Endothelial cell of umbilical vein (primary cell): ENCODE measurements at regions not wholly inside any gene's neighbourhood (a gene's known extent, or its start where the extent isn't known, plus 50 kb on each side); places are given as distances from the start of the nearest gene placed in this dataset.

ENCODE experiments used
- BruUV-seq: library from RNA; stranded (reverse); fragments of 400-500 nt; replicated peaks from 2 replicates; lab custom pipeline; 2021; lab: Mats Ljungman, UMichigan
- CTCF ChIA-PET: fragments of 300-600, 350-600 bp; sonication (Branson Sonifier 250); formaldehyde crosslinking; loops from one replicate; lab custom pipeline; 2021; ENCODE audit warnings: antibody characterized with exemption, inconsistent platforms; lab: Charles Lee
- POLR2A ChIA-PET: fragments of 300-600, 350-600 bp; sonication (Branson Sonifier 250); formaldehyde crosslinking; loops from one replicate; lab custom pipeline; 2021; ENCODE audit warnings: antibody characterized with exemption, inconsistent platforms; lab: Charles Lee
- DNase-seq: peaks from one replicate; pipeline ENCODE4 v3.0.0-alpha.2; 2011; ENCODE audit warnings: low read depth, low spot score
- FAIRE-seq: peaks from 2 replicates; lab custom pipeline; 2011; peaks lifted over from hg19 to GRCh38; lab: Jason Lieb, UNC
- H2AFZ ChIP-seq: 2 replicates; pipeline ENCODE4 v1.6.0; 2012; ENCODE audit warnings: low read depth, low read length, control low read depth, inconsistent platforms
- H3K27ac ChIP-seq: 2 replicates; pipeline ENCODE4 v1.5.1; 2011; ENCODE audit warnings: low read depth, mild to moderate bottlenecking, control low read depth, low read length, moderate library complexity; ENCODE audit not compliant: insufficient read depth
- H3K27me3 ChIP-seq, 2 experiments: 2 replicates each; pipeline versions ENCODE4 v1.6.0 to v1.6.1; 2011; ENCODE audit warnings: low read length in 2 of 2, mixed read lengths in 1 of 2; ENCODE audit not compliant: control insufficient read depth in 2 of 2, insufficient read depth in 2 of 2
- H3K36me3 ChIP-seq, 2 experiments: 2 replicates in 1 of 2; 3 replicates in 1 of 2; pipeline ENCODE4 v1.5.1; 2011; ENCODE audit warnings: low read length in 2 of 2, mild to moderate bottlenecking in 1 of 2, moderate library complexity in 1 of 2; ENCODE audit not compliant: control insufficient read depth in 2 of 2, insufficient read depth in 2 of 2; ENCODE audit errors: extremely low read depth in 1 of 2
- H3K4me1 ChIP-seq: 3 replicates; pipeline ENCODE4 v1.5.1; 2011; ENCODE audit warnings: mild to moderate bottlenecking, low read length; ENCODE audit not compliant: control insufficient read depth, insufficient read depth; ENCODE audit errors: extremely low read depth
- H3K4me2 ChIP-seq: 2 replicates; pipeline ENCODE4 v1.6.1; 2011; ENCODE audit warnings: low read length, control low read depth, mixed read lengths; ENCODE audit not compliant: insufficient read depth
- H3K4me3 ChIP-seq, 3 experiments: fragments of 200-600 bp in 1 of 3; sonication (generic), shearing (Covaris generic) in 1 of 3; replicated peaks in 1 of 3; 2 replicates each; pipeline ENCODE4 v1.5.1; 2011 to 2016; ENCODE audit warnings: control low read depth in 3 of 3, low read length in 3 of 3, mild to moderate bottlenecking in 2 of 3, inconsistent platforms in 1 of 3, low read depth in 1 of 3, moderate library complexity in 1 of 3; ENCODE audit not compliant: insufficient read depth in 1 of 3
- H3K79me2 ChIP-seq: 2 replicates; pipeline ENCODE4 v1.6.0; 2012; ENCODE audit warnings: low read length, inconsistent platforms; ENCODE audit not compliant: control insufficient read depth, insufficient read depth
- H3K9ac ChIP-seq: replicated peaks from 2 replicates; pipeline ENCODE3; 2011; ENCODE audit warnings: low read length, control low read depth; ENCODE audit not compliant: insufficient read depth; ENCODE audit errors: extremely low read depth
- H3K9me1 ChIP-seq: replicated peaks from 3 replicates; pipeline ENCODE4 v1.6.0; 2011; ENCODE audit warnings: mild to moderate bottlenecking, low read length; ENCODE audit not compliant: control insufficient read depth, insufficient read depth; ENCODE audit errors: extremely low read depth
- H3K9me3 ChIP-seq: replicated peaks from 2 replicates; pipeline ENCODE4 v1.5.1; 2012; ENCODE audit warnings: low read length, inconsistent platforms; ENCODE audit not compliant: control insufficient read depth, insufficient read depth
- H4K20me1 ChIP-seq: replicated peaks from 2 replicates; pipeline ENCODE3; 2011; ENCODE audit warnings: mild to moderate bottlenecking, low read length; ENCODE audit not compliant: control insufficient read depth, insufficient read depth; ENCODE audit errors: extremely low read depth
- EZH2 ChIP-seq: IDR thresholded peaks from 2 replicates; pipeline ENCODE4 v1.6.1; 2012; ENCODE audit warnings: borderline replicate concordance, low read depth, mild to moderate bottlenecking, moderate library complexity, low read length, inconsistent platforms; ENCODE audit not compliant: severe bottlenecking
- FOS ChIP-seq: IDR thresholded peaks from 2 replicates; pipeline ENCODE4 v1.6.1; 2011; ENCODE audit warnings: mild to moderate bottlenecking, low read length, moderate library complexity, borderline replicate concordance; ENCODE audit not compliant: insufficient read depth
- GATA2 ChIP-seq: IDR thresholded peaks from 2 replicates; pipeline ENCODE4 v1.7.0; 2011; ENCODE audit warnings: low read depth, mild to moderate bottlenecking, moderate library complexity, mixed read lengths, low read length; ENCODE audit not compliant: insufficient read length, insufficient read depth
- JUN ChIP-seq: IDR thresholded peaks from 2 replicates; pipeline ENCODE4 v1.6.1; 2011; ENCODE audit warnings: borderline replicate concordance, low read depth; ENCODE audit not compliant: insufficient read length, insufficient read depth
- MYC ChIP-seq: IDR thresholded peaks from one replicate; pipeline ENCODE4 v1.6.1; 2011; ENCODE audit warnings: mild to moderate bottlenecking, low read depth, low read length
- POLR2A ChIP-seq: IDR thresholded peaks from 2 replicates; pipeline ENCODE4 v1.6.1; 2012; ENCODE audit warnings: low read depth, mild to moderate bottlenecking, control low read depth, low read length
- dilution Hi-C: fragments of 300-500 bp; cut with MboI; formaldehyde crosslinking; loops from one replicate; pipeline ENCODE4 v1.15.0; 2019; ENCODE audit warnings: low sequenced_read_pairs; ENCODE audit not compliant: extremely low pct_ligation_motif_present
- intact Hi-C: fragments of 100-400 bp; cut with micrococcal nuclease; formaldehyde crosslinking; loops from one replicate; pipeline ENCODE4 v1.10.0; 2022
- TF ChIP-seq, protein P1 (sequence below), 2 donors: IDR thresholded peaks; 1 replicate in 1 of 2; 2 replicates in 1 of 2; pipeline ENCODE4 v1.5.1; 2011; ENCODE audit warnings: low read length in 2 of 2, mild to moderate bottlenecking in 2 of 2, moderate library complexity in 2 of 2, control low read depth in 1 of 2, inconsistent platforms in 1 of 2, low read depth in 1 of 2; ENCODE audit not compliant: insufficient read depth in 1 of 2; ENCODE audit errors: extremely low read depth in 1 of 2

DNA sequence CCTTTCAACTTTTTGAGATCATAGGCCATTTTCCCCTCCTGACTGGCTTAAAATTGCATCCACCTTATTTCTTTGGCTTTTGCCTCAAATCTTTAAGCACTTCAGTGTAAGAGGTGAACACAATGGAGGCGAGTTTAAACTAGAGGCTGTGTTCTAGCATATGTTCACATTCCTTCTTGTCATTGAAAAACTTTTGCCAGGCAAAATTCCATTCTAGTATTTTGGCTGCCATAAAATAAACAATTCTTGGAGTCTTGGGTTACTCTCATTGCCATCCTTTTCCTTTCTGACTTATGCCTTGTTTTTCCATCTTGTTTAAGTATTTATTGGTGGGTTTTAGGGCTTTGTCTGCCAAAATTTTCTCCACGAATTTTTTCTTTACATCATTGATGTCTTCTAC is 137.3 kb upstream of the ANXA10 start:
- H3K79me2 ChIP-seq, result no peaks in the 10 kb centered on the region
- H3K4me1 ChIP-seq, result no peaks in the 10 kb centered on the region
- H3K4me2 ChIP-seq, result no peak overlapping the region
- intact Hi-C loops, result no loop called here
- FAIRE-seq (no peak), DNase-seq (no peak)
- dilution Hi-C loops, result no loop called here
- TF ChIP-seq GATA2, result no peak
- no peak for TF ChIP-seq POLR2A
- TF ChIP-seq, protein P1, sequence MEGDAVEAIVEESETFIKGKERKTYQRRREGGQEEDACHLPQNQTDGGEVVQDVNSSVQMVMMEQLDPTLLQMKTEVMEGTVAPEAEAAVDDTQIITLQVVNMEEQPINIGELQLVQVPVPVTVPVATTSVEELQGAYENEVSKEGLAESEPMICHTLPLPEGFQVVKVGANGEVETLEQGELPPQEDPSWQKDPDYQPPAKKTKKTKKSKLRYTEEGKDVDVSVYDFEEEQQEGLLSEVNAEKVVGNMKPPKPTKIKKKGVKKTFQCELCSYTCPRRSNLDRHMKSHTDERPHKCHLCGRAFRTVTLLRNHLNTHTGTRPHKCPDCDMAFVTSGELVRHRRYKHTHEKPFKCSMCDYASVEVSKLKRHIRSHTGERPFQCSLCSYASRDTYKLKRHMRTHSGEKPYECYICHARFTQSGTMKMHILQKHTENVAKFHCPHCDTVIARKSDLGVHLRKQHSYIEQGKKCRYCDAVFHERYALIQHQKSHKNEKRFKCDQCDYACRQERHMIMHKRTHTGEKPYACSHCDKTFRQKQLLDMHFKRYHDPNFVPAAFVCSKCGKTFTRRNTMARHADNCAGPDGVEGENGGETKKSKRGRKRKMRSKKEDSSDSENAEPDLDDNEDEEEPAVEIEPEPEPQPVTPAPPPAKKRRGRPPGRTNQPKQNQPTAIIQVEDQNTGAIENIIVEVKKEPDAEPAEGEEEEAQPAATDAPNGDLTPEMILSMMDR (IDR thresholded peaks at IDR 0.05; ENCODE audit: extremely low read depth in 1 of 2, insufficient read depth in 1 of 2, low read depth in 1 of 2, low read length in 2 of 2), result no peak
- TF ChIP-seq EZH2, result no peak
- no peak for TF ChIP-seq FOS
- no peak for TF ChIP-seq MYC
- BruUV-seq, result no TSS peak
- no peaks in the 10 kb centered on the region for H3K27me3 ChIP-seq
- H2AFZ ChIP-seq, result no peak overlapping the region
- no peak overlapping the region for H3K4me3 ChIP-seq
- H3K9me3 ChIP-seq, result no peaks in the 10 kb centered on the region
- no peak overlapping the region for H3K9ac ChIP-seq
- H3K9me1 ChIP-seq, result no peaks in the 10 kb centered on the region
- ChIA-PET POLR2A (no interaction called here), CTCF (interaction anchor here (0.7 kb wide), 1 partner anchor 18 kb away, joined by 3 read pairs; no protein-coding TSS in a partner anchor)
- no peaks in the 10 kb centered on the region for H4K20me1 ChIP-seq
- no peak overlapping the region for H3K27ac ChIP-seq
- no peaks in the 10 kb centered on the region for H3K36me3 ChIP-seq

DNA sequence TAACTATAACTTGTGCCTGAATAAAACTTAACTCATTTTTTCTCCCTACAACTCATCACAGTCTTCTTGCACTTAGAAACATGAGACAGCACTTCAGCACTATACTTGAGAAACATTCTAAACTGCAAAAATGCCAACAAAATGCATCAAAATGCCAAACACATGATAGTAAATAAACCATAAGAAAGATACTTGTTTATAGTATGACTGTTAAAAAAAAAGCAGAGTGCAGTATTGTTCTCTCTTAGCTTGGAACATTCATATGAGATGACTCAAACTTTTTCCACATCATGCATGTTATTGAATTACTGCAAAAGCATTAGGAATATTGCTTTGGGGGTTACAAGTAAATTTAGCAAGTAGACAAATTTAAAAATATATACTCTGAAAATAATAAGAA is 135.7 kb upstream of the ANXA10 start:
- no TSS peak for BruUV-seq
- no peak overlapping the region for H3K9ac ChIP-seq
- H3K36me3 ChIP-seq, result no peaks in the 10 kb centered on the region
- dilution Hi-C loops (no loop called here), intact Hi-C loops (no loop called here)
- no peaks in the 10 kb centered on the region for H3K27me3 ChIP-seq
- TF ChIP-seq JUN, result peak; percentile 18
- TF ChIP-seq MYC, result no peak
- peak; percentile 44 for TF ChIP-seq FOS
- TF ChIP-seq, protein P1 (IDR thresholded peaks at IDR 0.05; ENCODE audit: extremely low read depth in 1 of 2, insufficient read depth in 1 of 2, low read depth in 1 of 2, low read length in 2 of 2), result no peak
- TF ChIP-seq GATA2, result no peak
- ChIA-PET CTCF (interaction anchor here (1.6 kb wide), 1 partner anchor 11 kb away, joined by 3 read pairs; no protein-coding TSS in a partner anchor), POLR2A (no interaction called here)
- no peaks in the 10 kb centered on the region for H3K9me1 ChIP-seq
- H3K27ac ChIP-seq, result no peak overlapping the region
- H3K4me1 ChIP-seq, result no peaks in the 10 kb centered on the region
- DNase-seq (peak; percentile 28), FAIRE-seq (no peak)
- no peak overlapping the region for H3K4me3 ChIP-seq
- no peak overlapping the region for H3K4me2 ChIP-seq
- no peak overlapping the region for H2AFZ ChIP-seq
- no peaks in the 10 kb centered on the region for H4K20me1 ChIP-seq
- no peaks in the 10 kb centered on the region for H3K9me3 ChIP-seq
- no peaks in the 10 kb centered on the region for H3K79me2 ChIP-seq
